Karpas-422 (cell line): ENCODE measurements at regions not wholly inside any gene's neighbourhood (a gene's known extent, or its start where the extent isn't known, plus 50 kb on each side); places are given as distances from the start of the nearest gene placed in this dataset.

ENCODE experiments used
- DNase-seq: peaks from one replicate; pipeline ENCODE4 v3.0.0-alpha.2; 2015
- H2AFZ ChIP-seq: fragments of 200-600 bp; sonication (generic); 2 replicates; pipeline ENCODE4 v1.6.1; 2014; ENCODE audit warnings: antibody characterized with exemption, low read length, mixed read lengths
- H3K27ac ChIP-seq: fragments of 200-600 bp; sonication (generic); 2 replicates; pipeline ENCODE4 v1.5.1; 2014; ENCODE audit warnings: mild to moderate bottlenecking, low read length, moderate library complexity
- H3K27me3 ChIP-seq: fragments of 200-600 bp; sonication (generic); 2 replicates; pipeline ENCODE4 v1.6.1; 2014; ENCODE audit warnings: low read length, mixed read lengths
- H3K36me3 ChIP-seq: fragments of 200-600 bp; sonication (generic); 2 replicates; pipeline ENCODE4 v1.6.1; 2014; ENCODE audit warnings: low read length, mixed read lengths; ENCODE audit not compliant: insufficient read depth
- H3K4me1 ChIP-seq: fragments of 200-600 bp; sonication (generic); 2 replicates; pipeline ENCODE4 v1.6.1; 2014; ENCODE audit warnings: mild to moderate bottlenecking, low read length, mixed read lengths
- H3K4me2 ChIP-seq: fragments of 200-600 bp; sonication (generic); 2 replicates; pipeline ENCODE4 v1.6.1; 2014; ENCODE audit warnings: low read length, low read depth, mild to moderate bottlenecking; ENCODE audit not compliant: poor library complexity, severe bottlenecking
- H3K4me3 ChIP-seq: fragments of 200-600 bp; sonication (generic); 2 replicates; pipeline ENCODE4 v1.5.1; 2014; ENCODE audit warnings: mild to moderate bottlenecking, antibody characterized with exemption, low read length, mixed read lengths
- H3K79me2 ChIP-seq: fragments of 200-600 bp; sonication (generic); 2 replicates; pipeline ENCODE4 v1.6.1; 2014; ENCODE audit warnings: mild to moderate bottlenecking, low read length, mixed read lengths
- H3K9ac ChIP-seq: fragments of 200-600 bp; sonication (generic); 2 replicates; pipeline ENCODE4 v1.6.0; 2014; ENCODE audit warnings: low read length
- H3K9me2 ChIP-seq: fragments of 200-600 bp; sonication (generic), shearing (Covaris generic); replicated peaks from 2 replicates; pipeline ENCODE4 v1.6.0; 2014; ENCODE audit warnings: mild to moderate bottlenecking, low read length, moderate library complexity; ENCODE audit not compliant: insufficient read depth
- H3K9me3 ChIP-seq: fragments of 300-700, 200-600 bp; sonication (generic); 2 replicates; pipeline ENCODE4 v1.6.1; 2014; ENCODE audit warnings: low read length, mixed read lengths
- H4K20me1 ChIP-seq: fragments of 200-600 bp; sonication (generic); 2 replicates; pipeline ENCODE4 v1.6.1; 2014; ENCODE audit warnings: mild to moderate bottlenecking, antibody characterized with exemption, low read length, low read depth; ENCODE audit not compliant: insufficient read depth

GRCh38 chr3:103950676-103951075, 1416.0 kb upstream of the ALCAM start:
- H3K27ac ChIP-seq, result no peak overlapping the region
- H3K4me2 ChIP-seq, result no peak overlapping the region
- no peak overlapping the region for H2AFZ ChIP-seq
- H3K9me2 ChIP-seq, result no peaks in the 10 kb centered on the region
- H3K9me3 ChIP-seq, result peaks cover 6% of the 10 kb centered on the region; the same call in 1 of the 2 replicates
- no peak overlapping the region for H3K4me3 ChIP-seq
- no peak for DNase-seq
- no peaks in the 10 kb centered on the region for H3K79me2 ChIP-seq
- H4K20me1 ChIP-seq, result no peaks in the 10 kb centered on the region
- H3K27me3 ChIP-seq, result no peaks in the 10 kb centered on the region
- H3K36me3 ChIP-seq, result no peaks in the 10 kb centered on the region
- H3K4me1 ChIP-seq, result no peaks in the 10 kb centered on the region
- H3K9ac ChIP-seq, result no peak overlapping the region

GRCh38 chr3:103953796-103954195, 1412.9 kb upstream of the ALCAM start:
- H2AFZ ChIP-seq, result no peak overlapping the region
- no peaks in the 10 kb centered on the region; the same call in 1 of the 2 replicates for H3K9me3 ChIP-seq
- H4K20me1 ChIP-seq, result no peaks in the 10 kb centered on the region
- H3K4me1 ChIP-seq, result no peaks in the 10 kb centered on the region
- no peak for DNase-seq
- H3K27ac ChIP-seq, result no peak overlapping the region
- H3K9me2 ChIP-seq, result no peaks in the 10 kb centered on the region
- H3K4me3 ChIP-seq, result no peak overlapping the region
- no peak overlapping the region for H3K9ac ChIP-seq
- H3K79me2 ChIP-seq, result no peaks in the 10 kb centered on the region
- H3K27me3 ChIP-seq, result no peaks in the 10 kb centered on the region
- H3K36me3 ChIP-seq, result no peaks in the 10 kb centered on the region
- H3K4me2 ChIP-seq, result no peak overlapping the region

- no peaks in the 10 kb centered on the region for H3K27me3 ChIP-seq
- no peaks in the 10 kb centered on the region for H3K4me1 ChIP-seq
- no peaks in the 10 kb centered on the region for H4K20me1 ChIP-seq
- no peaks in the 10 kb centered on the region for H3K36me3 ChIP-seq
- H3K9ac ChIP-seq, result no peak overlapping the region
- no peak for DNase-seq
- H3K4me3 ChIP-seq, result no peak overlapping the region
- no peaks in the 10 kb centered on the region for H3K9me2 ChIP-seq
- no peak overlapping the region for H3K27ac ChIP-seq
- peaks cover 15% of the 10 kb centered on the region for H3K9me3 ChIP-seq
- H3K4me2 ChIP-seq, result no peak overlapping the region
- no peaks in the 10 kb centered on the region for H3K79me2 ChIP-seq
- H2AFZ ChIP-seq, result no peak overlapping the region
Measured at GRCh38 chr3:103960819-103961218, 1405.9 kb upstream of the ALCAM start.

GRCh38 chr3:103963599-103963998, 1403.1 kb upstream of the ALCAM start:
- Histone ChIP-seq H2AFZ (no peak overlapping the region), H3K9me2 (no peaks in the 10 kb centered on the region), H3K36me3 (no peaks in the 10 kb centered on the region), H3K27me3 (no peaks in the 10 kb centered on the region), H3K9ac (no peak overlapping the region), H3K4me3 (no peak overlapping the region), H3K4me1 (no peaks in the 10 kb centered on the region), H3K4me2 (no peak overlapping the region), H4K20me1 (no peaks in the 10 kb centered on the region), H3K9me3 (peaks cover 15% of the 10 kb centered on the region), H3K27ac (no peak overlapping the region), H3K79me2 (no peaks in the 10 kb centered on the region)
- DNase-seq, result no peak

- H3K4me1 ChIP-seq, result no peaks in the 10 kb centered on the region
- no peak overlapping the region for H3K4me2 ChIP-seq
- no peak overlapping the region for H3K27ac ChIP-seq
- no peaks in the 10 kb centered on the region for H3K79me2 ChIP-seq
- DNase-seq, result no peak
- H4K20me1 ChIP-seq, result no peaks in the 10 kb centered on the region
- no peaks in the 10 kb centered on the region for H3K27me3 ChIP-seq
- H3K36me3 ChIP-seq, result no peaks in the 10 kb centered on the region
- no peak overlapping the region for H3K4me3 ChIP-seq
- peaks cover 15% of the 10 kb centered on the region for H3K9me3 ChIP-seq
- no peak overlapping the region for H2AFZ ChIP-seq
- no peak overlapping the region for H3K9ac ChIP-seq
- no peaks in the 10 kb centered on the region for H3K9me2 ChIP-seq
Measured at GRCh38 chr3:103965764-103966163, 1400.9 kb upstream of the ALCAM start.

- Histone ChIP-seq H2AFZ (no peak overlapping the region), H3K9ac (no peak overlapping the region), H3K4me2 (no peak overlapping the region), H3K27ac (no peak overlapping the region), H4K20me1 (no peaks in the 10 kb centered on the region), H3K4me3 (no peak overlapping the region), H3K9me3 (peaks cover 14% of the 10 kb centered on the region), H3K4me1 (no peaks in the 10 kb centered on the region), H3K79me2 (no peaks in the 10 kb centered on the region), H3K9me2 (no peaks in the 10 kb centered on the region), H3K27me3 (no peaks in the 10 kb centered on the region), H3K36me3 (no peaks in the 10 kb centered on the region)
- no peak for DNase-seq
Measured at GRCh38 chr3:103966749-103967148, 1400.0 kb upstream of the ALCAM start.

GRCh38 chr3:103968131-103968530, 1398.6 kb upstream of the ALCAM start:
- H3K4me1 ChIP-seq, result no peaks in the 10 kb centered on the region
- H3K4me3 ChIP-seq, result no peak overlapping the region
- H3K9me3 ChIP-seq, result peaks cover 9% of the 10 kb centered on the region
- no peaks in the 10 kb centered on the region for H3K27me3 ChIP-seq
- H3K27ac ChIP-seq, result no peak overlapping the region
- no peak for DNase-seq
- H2AFZ ChIP-seq, result no peak overlapping the region
- H3K4me2 ChIP-seq, result no peak overlapping the region
- H3K9ac ChIP-seq, result no peak overlapping the region
- H3K9me2 ChIP-seq, result no peaks in the 10 kb centered on the region
- H4K20me1 ChIP-seq, result no peaks in the 10 kb centered on the region
- H3K36me3 ChIP-seq, result no peaks in the 10 kb centered on the region
- no peaks in the 10 kb centered on the region for H3K79me2 ChIP-seq

GRCh38 chr3:103968751-103969150, 1398.0 kb upstream of the ALCAM start:
- Histone ChIP-seq H3K36me3 (no peaks in the 10 kb centered on the region), H3K9me2 (no peaks in the 10 kb centered on the region), H3K9ac (no peak overlapping the region), H4K20me1 (no peaks in the 10 kb centered on the region), H3K9me3 (peaks cover 7% of the 10 kb centered on the region), H3K4me1 (no peaks in the 10 kb centered on the region), H2AFZ (no peak overlapping the region), H3K79me2 (no peaks in the 10 kb centered on the region), H3K27ac (no peak overlapping the region), H3K4me3 (no peak overlapping the region), H3K27me3 (no peaks in the 10 kb centered on the region), H3K4me2 (no peak overlapping the region)
- DNase-seq, result no peak

- Histone ChIP-seq H3K79me2 (no peaks in the 10 kb centered on the region), H3K9me2 (no peaks in the 10 kb centered on the region), H3K4me2 (no peak overlapping the region), H3K27ac (no peak overlapping the region), H3K9me3 (peaks cover 2% of the 10 kb centered on the region; the same call in 1 of the 2 replicates), H3K9ac (no peak overlapping the region), H4K20me1 (no peaks in the 10 kb centered on the region), H3K4me3 (no peak overlapping the region), H2AFZ (no peak overlapping the region), H3K36me3 (no peaks in the 10 kb centered on the region), H3K27me3 (no peaks in the 10 kb centered on the region), H3K4me1 (no peaks in the 10 kb centered on the region)
- no peak for DNase-seq
Measured at GRCh38 chr3:103976931-103977339, 1389.8 kb upstream of the ALCAM start.
